ENCODE measurements at regions not wholly inside any gene's neighbourhood (a gene's known extent, or its start where the extent isn't known, plus 50 kb on each side); places are given as distances from the start of the nearest gene placed in this dataset.

DNA sequence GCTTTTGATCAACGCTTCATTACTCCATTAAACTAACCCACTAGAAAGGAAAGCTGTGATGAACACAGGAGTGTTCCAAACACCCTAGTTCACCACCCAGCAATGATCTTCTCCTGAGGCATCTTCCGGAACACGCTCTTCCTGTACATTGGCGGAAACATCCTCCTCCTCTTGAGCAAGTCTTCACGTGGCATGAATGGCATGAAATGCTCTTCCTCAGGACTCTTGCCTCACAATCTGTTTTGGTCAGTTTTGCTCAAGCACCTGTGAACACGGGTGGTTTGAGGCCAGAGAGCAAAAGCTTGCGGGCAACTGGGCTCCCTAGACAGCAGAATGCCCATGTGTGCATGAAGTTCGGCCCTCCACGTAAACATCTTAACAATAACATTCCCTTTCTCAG, 734.2 kb upstream of the SALL3 start:
- no peak overlapping the region for H3K4me3 ChIP-seq
- H3K9me3 ChIP-seq = no peaks in the 10 kb centered on the region
- DNase-seq (no peak), ATAC-seq (no peak)
- TF ChIP-seq, protein P1, sequence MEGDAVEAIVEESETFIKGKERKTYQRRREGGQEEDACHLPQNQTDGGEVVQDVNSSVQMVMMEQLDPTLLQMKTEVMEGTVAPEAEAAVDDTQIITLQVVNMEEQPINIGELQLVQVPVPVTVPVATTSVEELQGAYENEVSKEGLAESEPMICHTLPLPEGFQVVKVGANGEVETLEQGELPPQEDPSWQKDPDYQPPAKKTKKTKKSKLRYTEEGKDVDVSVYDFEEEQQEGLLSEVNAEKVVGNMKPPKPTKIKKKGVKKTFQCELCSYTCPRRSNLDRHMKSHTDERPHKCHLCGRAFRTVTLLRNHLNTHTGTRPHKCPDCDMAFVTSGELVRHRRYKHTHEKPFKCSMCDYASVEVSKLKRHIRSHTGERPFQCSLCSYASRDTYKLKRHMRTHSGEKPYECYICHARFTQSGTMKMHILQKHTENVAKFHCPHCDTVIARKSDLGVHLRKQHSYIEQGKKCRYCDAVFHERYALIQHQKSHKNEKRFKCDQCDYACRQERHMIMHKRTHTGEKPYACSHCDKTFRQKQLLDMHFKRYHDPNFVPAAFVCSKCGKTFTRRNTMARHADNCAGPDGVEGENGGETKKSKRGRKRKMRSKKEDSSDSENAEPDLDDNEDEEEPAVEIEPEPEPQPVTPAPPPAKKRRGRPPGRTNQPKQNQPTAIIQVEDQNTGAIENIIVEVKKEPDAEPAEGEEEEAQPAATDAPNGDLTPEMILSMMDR (IDR thresholded peaks at IDR 0.05) = no peak
- H3K4me1 ChIP-seq (ENCODE audit: low read depth) = no peaks in the 10 kb centered on the region
- no peaks in the 10 kb centered on the region for H3K36me3 ChIP-seq (ENCODE audit: low read depth)
- intact Hi-C loops (cut with DNase I, micrococcal nuclease) = no loop called here

DNA sequence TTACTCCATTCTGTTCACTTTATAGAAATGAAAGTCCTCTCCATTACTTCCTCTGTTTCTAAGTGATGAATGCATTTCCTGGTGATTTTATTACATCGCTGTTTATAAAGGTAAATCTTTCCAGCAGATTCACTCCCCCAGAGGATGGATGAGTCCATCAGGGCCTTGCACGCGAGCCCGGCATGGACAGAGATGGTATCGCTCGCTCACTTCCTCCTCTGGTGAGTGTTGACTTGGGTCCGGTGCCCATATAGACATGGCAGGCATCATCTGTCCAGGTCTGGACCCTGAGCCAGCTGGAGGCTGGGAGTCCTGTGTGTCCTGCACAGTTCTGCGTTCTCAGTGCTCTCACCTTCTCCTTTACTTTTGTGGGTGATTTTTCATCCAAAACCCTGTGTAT, 733.6 kb upstream of the SALL3 start:
- TF ChIP-seq, protein P1 (IDR thresholded peaks at IDR 0.05) = no peak
- H3K36me3 ChIP-seq (ENCODE audit: low read depth) = no peaks in the 10 kb centered on the region
- intact Hi-C loops (cut with DNase I, micrococcal nuclease) = no loop called here
- H3K4me3 ChIP-seq = no peak overlapping the region
- ATAC-seq = no peak
- H3K4me1 ChIP-seq (ENCODE audit: low read depth) = no peaks in the 10 kb centered on the region
- DNase-seq = no peak
- H3K9me3 ChIP-seq = no peaks in the 10 kb centered on the region

DNA sequence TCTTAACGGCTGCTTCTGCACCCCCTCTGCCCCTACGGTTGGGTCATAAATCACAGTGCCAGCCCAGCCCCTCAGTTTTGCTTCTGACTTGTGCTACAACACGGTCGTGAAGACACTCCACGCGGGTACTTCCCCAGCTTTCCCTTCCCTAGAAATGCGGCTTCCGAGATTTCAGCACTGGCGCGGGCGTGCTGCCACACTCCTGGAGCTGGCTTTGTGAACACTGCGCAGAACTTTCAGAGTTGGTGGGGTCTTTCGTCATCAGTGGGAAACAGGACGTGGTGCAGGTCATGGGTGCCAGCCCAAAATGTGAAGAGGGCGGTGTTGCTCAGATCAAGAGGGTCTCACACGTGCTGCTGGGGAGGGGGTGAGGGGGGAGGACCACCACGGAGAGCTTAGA, 733.0 kb upstream of the SALL3 start:
- no peaks in the 10 kb centered on the region for H3K9me3 ChIP-seq
- no peak overlapping the region for H3K4me3 ChIP-seq
- DNase-seq (no peak), ATAC-seq (no peak)
- no peaks in the 10 kb centered on the region for H3K36me3 ChIP-seq (ENCODE audit: low read depth)
- TF ChIP-seq, protein P1 (IDR thresholded peaks at IDR 0.05) = no peak
- H3K4me1 ChIP-seq (ENCODE audit: low read depth) = no peaks in the 10 kb centered on the region
- intact Hi-C loops (cut with DNase I, micrococcal nuclease) = no loop called here

DNA sequence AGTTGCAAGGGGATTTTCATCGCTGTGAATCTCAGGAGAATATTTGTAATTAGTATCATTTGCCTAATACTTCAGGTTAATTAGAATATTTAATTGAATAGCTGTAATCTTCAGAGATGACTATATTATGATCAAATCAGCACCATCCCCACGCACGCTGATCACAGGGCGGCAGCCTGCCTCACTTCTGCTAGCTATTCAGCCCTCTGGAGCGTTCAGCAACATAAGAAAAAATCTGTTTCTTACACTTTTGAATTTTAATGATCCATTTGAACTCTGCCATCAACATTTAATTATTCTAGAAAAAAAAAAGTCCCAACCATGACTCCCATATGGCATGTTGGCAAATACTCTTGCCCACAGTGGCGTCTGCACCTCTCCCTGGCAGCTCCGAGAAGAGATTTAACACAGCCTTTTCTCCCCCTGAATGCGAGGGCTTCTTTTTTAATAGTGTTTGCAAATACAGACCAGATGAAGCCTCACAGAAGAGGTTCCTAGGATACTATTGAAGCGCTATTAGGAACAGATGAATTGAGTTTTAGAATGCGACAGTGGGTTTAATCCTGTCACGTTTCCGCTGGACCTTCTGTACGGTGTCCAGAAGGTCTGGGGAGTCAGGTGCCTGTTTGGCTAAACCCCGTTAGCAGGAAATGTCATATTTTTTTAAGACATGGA, 731.9 kb upstream of the SALL3 start:
- intact Hi-C loops (cut with DNase I, micrococcal nuclease) = no loop called here
- Histone ChIP-seq H3K4me1 (ENCODE audit: low read depth) (no peaks in the 10 kb centered on the region), H3K4me3 (no peak overlapping the region), H3K36me3 (ENCODE audit: low read depth) (no peaks in the 10 kb centered on the region), H3K9me3 (no peaks in the 10 kb centered on the region)
- no peak for ATAC-seq
- TF ChIP-seq, protein P1 (IDR thresholded peaks at IDR 0.05) = no peak
- DNase-seq = no peak

DNA sequence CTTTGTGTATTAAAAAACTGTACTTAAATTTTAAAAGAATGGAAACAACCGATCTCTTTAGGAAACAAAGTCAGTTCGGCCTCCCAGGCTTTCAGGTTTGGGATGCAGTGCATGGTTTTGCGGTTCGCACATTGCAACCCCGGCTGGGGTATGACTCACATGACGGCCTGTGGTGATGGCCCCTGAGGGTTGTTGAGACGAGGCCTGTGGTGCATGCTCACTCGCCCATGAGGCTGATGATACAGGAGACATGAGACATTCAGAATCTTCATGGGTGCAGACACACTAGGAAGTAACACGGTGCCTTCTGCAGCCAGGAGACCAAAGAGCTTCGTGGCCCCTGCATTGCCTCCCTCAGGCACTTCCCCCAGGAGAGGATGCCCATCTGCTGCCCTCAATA, 724.6 kb upstream of the SALL3 start:
- Histone ChIP-seq H3K9me3 (peaks cover 5% of the 10 kb centered on the region), H3K4me1 (ENCODE audit: low read depth) (no peaks in the 10 kb centered on the region), H3K4me3 (no peak overlapping the region), H3K36me3 (ENCODE audit: low read depth) (no peaks in the 10 kb centered on the region)
- ATAC-seq (no peak), DNase-seq (no peak)
- TF ChIP-seq, protein P1 (IDR thresholded peaks at IDR 0.05) = no peak
- intact Hi-C loops (cut with DNase I, micrococcal nuclease) = no loop called here
